Posterior cingulate gyrus (tissue), 11 donors: ENCODE measurements at regions not wholly inside any gene's neighbourhood (a gene's known extent, or its start where the extent isn't known, plus 50 kb on each side); places are given as distances from the start of the nearest gene placed in this dataset.

Source experiments
- DNase-seq, 10 donors: peaks; one replicate each; pipeline versions ENCODE4 v3.0.0 to v3.0.0-alpha.2; 2020 to 2021; ENCODE audit warnings: mixed read lengths in 3 of 10
- intact Hi-C: fragments of 100-400 bp; cut with DNase I; formaldehyde crosslinking; loops from one replicate; pipeline ENCODE4 v1.15.1; 2023

DNA sequence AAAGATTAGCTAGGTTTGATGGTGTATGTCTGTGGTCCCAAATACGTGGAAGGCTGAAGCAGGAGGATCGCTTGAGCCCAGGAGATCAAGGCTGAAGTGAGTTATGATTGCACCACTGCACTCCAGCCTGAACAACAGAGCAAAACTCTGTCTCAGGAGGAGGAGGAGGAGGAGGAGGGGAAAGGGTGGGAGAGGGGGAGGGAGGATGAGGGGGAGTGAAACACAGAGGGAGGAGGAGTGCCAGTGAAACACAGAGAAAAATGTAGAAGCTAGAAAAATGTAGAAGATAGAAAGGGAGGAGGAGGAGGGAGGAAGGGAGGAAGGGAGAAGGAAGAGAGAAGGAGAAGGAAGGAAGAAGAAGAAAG is 387.5 kb downstream of the MTX2 start:
- DNase-seq, result no peak
- intact Hi-C loops, result no loop called here

DNA sequence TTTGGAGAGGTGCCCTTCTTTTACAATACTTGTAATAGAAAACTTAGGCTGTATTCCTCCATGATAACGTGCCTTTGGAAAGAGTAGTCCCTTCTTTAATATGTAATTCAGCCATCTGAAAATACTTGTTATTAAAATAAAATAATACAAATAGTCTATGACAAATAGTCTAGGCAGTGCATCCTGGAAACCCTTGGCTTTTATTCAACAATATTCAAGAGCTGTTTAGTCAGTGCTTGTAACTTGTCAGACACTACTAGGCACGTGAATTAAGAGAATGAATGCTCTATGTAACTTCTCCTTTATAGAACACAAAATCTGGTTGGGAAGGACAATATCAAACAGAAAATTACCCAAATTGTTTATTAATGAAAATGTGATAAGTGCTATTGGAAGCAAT is 388.2 kb downstream of the MTX2 start:
- DNase-seq, result no peak
- intact Hi-C loops, result no loop called here

DNA sequence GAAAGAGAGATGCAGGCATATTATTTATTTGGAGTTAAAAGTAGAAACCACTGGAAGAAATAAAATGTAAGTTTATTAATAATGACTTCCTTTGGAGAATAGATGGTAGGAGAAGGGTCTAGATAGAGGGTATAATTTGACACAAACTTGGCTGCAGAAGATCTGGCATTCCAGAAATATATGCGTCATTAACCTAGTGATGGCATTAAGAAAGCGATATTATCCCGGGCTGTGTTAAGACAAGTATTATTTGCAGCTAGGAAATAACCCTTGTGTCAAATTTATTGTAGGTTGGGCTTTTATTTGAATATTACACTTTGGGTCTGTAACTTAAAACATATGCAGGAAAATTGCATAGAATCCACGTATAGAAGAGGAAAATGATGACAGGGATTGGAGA is 389.5 kb downstream of the MTX2 start:
- intact Hi-C loops, result no loop called here
- DNase-seq, result no peak

DNA sequence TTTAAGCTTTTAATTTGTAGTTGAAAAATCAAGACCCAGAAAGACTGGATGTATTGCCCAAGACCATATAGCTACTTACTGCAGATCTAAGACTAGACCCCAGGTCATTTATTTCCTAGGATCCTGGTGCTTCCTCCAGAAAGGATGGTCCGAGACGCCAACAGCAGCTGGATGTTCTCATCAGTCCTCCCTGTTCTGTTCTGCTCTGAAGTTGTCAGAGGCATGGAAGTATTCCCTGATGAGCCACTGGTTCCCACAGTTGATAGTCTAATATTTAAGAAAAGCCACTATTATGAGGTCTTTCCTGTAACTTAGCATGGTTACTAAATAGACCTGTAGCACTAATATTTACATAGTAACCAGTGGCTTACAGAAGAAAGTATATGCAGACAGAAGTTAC is 393.5 kb downstream of the MTX2 start:
- intact Hi-C loops, result no loop called here
- no peak for DNase-seq

DNA sequence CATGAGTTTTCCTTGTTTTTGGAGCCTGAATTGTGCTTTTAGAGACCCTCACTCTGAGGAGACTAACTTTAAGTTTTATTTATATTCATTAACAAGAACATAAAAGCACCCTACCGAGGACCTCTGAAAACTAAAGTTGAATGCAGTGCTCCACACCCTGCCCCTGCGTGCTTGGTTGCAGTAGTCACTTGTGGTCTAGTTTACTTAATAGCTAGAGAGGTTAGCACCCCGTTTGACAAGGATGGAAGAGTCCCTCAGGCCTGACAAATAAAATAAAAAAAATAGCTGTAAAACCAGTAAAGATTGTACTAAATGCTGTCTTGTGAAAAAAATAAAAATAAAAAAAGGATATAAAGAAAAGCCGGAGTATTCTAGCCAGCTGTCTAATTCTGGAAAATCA is 395.2 kb downstream of the MTX2 start:
- intact Hi-C loops, result no loop called here
- DNase-seq, result no peak

DNA sequence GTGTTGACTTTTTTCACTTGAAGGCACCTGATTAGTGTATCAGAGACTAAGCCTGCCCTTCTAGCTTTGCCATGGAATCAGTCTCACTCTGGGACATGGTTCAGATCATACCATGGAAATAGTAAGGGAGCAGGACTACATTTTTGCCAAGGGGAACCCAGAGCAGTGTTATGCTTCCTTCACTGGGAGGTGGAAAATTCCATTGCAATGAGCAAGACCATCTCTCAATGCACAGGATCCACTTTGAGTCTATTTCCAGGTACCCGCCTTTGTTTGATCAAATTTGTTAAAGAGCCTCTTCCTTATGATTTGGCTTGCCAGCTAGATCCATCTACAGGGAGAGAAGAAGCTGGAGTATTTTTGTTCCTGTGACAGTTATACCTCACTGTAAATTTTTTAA is 395.8 kb downstream of the MTX2 start:
- intact Hi-C loops, result no loop called here
- no peak for DNase-seq

DNA sequence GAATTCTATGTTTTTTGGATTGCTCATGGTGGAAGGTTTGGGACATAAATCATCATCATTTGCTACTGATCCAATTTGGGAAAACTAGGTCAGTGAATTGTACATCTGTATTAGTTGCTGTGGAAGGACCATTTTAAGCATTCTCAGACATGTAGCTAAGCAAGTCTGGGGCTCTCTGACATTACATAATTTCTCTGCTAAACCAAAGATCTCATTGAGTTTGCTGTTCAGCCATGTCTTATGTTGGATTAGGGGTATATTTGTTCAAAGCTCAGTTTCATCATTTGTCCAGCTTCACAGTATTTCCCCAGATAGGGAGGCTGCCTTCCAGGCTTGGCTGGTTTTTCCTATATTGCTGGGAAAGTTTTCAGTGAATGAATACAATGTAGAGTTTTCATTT is 399.7 kb downstream of the MTX2 start:
- no peak for DNase-seq

DNA sequence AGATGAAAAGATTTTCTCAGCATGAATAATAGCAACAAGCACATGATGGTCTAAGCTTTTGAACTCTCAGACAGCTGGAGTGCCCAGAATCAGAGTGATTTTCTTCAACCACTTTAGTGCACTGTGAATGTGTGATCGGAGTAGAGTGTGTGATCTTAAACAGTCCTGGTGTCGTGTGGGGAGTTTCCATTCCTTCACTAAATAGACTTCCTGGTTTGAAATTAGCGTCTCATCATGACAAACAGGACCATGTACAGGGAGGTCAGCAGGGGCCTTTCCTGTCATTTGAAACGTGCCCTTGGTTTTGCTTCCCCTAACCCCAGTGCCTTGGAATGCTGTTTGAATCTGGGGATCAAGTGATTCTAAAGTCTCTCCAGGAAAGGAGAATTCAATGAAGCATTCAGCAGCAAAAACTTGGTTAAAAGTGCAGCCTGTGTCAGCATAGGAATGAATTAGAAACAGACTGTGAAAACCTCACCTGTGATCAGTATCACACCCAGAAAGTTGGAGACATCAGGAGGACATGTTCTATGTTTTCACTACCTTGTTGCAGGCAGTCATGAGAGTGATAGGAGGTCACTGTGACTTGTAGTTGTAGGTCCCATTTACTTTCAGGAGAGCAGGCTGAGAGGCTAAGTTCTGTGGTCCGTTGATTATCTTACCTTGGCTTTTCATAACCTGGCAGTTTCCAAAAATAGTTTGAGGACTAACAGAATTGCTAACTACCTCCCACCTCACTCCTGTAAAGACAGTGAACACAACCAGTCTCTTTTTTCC is 400.3 kb downstream of the MTX2 start:
- intact Hi-C loops, result no loop called here
- no peak for DNase-seq

More for the DNA sequence above, 399.7 kb downstream of the MTX2 start:
- intact Hi-C loops, result no loop called here

DNA sequence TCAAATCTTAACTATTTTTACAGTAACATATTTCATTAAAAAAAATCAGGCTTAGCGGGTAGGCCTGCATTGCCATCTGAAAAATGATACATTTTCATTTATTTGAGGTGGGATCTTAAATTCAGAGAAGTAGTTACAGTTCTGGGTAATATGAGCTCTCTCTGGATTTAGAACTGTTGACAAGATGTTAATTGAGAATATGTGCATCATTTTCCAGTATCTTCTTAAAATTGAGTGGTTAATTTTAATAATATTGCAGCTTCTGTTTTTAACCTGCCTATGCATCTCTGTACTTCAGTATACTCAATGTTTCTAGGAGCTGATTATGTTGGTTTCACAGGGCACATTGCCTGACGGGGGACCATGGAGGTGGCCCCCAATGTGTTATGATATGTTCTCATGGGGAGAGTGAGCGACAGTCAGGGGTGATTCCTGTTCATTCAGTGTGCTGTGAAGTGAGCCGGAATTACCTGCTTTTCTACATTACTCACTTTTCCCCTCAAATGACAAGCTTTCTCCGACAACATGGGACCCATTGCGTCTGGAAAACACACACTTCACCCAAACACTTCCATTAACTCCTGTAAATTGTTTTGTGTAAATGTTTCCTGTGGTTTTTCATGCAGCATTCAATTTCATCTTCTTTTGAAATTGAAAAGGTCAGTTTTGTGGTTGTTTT is 406.2 kb downstream of the MTX2 start:
- intact Hi-C loops, result no loop called here
- DNase-seq, result no peak

DNA sequence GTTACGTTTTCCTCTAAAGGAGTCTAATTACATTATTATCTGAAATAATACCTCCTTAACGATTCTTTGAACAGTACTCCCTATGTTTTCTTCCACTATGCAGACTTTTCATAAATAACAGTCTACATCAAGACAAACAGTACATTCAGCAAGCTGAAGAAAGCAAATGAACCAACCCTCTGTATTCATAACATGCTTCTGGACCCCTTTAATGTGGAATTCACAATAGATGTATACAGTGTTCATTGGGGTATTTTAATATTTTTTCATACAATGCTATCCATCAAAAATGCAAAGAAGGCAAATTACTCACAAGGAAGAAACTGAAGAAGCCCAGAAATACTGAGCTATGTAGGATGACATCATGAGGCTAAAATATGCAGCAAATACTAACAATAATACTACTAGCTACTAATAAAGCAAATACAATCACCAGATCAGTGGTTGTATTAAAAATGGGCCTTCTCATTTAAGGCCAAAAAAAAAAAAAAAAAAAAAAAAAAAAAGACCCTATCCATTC is 408.6 kb downstream of the MTX2 start:
- intact Hi-C loops, result no loop called here
- DNase-seq, result no peak

DNA sequence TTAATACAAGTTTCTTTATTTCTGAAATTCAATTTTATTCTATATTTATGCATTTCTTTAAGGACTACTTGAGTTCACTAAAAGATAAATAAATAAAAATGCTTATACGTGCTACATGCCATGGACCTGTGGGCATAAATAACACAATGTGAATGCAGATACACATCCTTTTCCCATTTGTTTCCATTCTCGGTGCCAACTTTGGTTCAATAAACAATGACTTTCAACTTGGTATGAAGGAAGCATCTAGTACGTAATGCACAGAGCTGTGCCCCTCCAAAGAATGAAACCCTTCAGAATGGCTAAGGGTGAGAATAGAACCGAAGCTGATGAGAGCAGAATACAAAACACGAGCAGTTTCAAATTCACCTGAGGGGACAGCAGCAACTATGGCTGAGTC is 409.3 kb downstream of the MTX2 start:
- intact Hi-C loops, result no loop called here

DNA sequence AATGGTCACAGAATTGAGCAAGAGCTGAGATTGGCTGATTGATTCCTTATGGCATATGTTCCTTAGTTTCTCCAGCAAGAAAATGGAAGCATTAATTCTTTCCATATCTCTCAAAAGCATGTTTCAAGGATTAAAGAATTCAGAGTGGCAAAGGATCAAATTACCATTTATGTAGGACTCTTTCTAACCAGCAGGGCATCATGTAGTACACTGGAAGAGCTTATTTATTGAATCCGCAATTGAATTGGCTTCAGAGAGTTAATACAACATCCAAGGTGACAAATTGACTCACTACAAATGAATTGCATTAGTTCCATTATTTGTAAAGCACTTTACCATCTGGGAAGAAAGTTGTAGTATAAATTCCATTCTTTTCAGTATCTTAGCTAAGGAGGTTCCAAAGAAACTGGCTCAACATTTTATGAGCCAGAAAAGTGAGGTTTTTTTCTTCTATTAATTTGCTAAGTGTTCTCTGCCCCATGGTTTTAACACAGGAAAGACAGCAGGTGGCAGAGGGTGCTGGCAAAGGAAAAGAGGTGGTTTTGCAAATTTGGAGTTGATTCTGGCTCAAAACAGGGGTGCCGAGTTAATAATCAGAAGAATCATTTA is 409.9 kb downstream of the MTX2 start:
- intact Hi-C loops, result no loop called here
- DNase-seq, result no peak

More for the DNA sequence above, 409.3 kb downstream of the MTX2 start:
- DNase-seq, result no peak

DNA sequence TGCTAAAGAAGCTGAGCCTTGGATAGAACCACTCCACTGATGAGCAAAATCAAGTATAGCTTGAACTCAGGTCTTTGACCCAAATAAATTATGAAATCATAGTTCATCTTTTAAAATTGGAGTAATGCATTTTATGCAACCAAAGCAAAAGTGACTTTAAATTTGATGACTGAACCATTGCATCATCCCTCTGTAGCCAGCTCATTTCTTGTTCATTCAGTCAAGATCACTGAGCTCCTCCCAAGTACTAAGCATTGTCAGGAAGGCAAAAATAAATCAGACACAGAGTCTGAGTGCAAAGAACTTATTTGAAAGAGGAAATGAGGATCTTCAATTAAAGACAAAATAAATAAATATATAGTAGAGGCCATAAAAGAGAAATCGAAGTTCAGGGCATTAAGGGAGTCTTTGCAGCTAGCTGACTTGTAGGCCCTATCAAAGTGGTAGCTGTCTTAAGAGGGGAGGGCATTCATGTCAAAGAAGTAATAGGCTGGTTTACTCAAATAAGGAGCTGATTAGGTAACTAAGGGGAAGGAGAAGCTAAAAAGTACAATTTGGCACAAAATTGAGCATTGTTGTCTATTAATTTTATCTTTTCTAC is 411.8 kb downstream of the MTX2 start:
- intact Hi-C loops, result no loop called here
- no peak for DNase-seq

DNA sequence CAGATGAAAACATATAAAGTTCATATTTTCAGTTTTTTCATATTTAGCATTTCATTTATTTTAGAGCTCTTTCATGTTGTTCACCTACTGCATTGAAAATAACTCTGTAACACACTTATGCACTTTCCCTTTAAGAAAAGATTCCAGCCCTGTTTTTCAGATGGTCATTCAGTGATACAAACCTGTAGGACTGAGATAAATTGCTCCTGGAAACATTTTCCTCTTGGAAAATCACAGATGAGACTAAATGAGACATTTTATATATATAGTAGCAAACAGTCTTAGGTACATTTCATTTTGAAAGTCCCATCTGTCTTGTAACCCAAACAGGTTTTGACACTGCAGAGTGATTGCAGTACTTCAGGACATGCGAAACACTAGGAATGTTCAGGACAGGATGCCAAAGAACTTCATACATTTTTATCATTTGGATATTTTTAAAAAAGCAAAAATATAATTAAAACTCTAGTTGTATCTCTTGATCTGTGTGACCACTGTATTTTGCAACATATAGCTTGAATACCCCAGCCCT is 412.4 kb downstream of the MTX2 start:
- intact Hi-C loops, result no loop called here
- no peak for DNase-seq

DNA sequence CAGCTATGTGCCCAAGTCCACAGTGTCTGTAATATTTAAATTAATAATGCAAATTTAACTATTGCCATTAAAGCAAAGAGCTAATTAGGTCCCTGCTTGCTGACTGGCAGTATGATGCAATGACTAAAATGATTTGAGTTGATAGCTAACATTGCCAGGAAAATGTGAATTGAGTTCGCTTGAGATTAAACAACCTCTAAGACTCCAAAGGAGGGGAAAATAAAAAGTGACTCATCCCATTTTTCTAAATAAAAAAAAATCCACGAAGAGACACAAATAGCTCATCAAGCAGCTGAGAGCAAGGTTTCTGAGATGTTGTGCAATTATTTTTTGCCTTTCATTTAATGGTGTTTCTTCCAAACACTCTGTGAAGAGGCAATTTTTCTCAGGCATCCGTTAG is 413.0 kb downstream of the MTX2 start:
- no peak for DNase-seq
- intact Hi-C loops, result no loop called here

DNA sequence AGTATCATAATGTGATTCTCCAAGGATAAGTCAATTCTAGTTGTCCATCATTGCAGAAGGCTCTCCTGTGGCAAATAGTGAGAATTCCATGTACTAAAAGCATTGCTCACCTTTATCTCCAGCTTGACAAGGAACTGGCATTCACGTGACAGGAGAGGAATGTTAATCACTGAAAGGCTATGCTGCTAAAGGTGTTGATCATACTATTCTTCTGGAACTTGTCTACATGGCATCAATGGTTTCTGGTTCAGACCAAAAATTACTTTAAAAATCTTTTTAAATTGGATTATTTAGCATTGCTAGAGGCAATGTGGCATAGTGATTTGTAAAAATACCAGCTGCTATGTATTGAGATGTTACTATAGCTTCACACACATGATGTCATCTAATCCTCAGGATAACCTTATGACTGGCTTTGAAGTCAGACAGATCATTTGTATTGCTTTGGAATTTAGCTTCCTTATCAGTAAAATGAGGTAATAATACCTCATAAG is 414.4 kb downstream of the MTX2 start:
- no peak for DNase-seq
- intact Hi-C loops, result no loop called here

DNA sequence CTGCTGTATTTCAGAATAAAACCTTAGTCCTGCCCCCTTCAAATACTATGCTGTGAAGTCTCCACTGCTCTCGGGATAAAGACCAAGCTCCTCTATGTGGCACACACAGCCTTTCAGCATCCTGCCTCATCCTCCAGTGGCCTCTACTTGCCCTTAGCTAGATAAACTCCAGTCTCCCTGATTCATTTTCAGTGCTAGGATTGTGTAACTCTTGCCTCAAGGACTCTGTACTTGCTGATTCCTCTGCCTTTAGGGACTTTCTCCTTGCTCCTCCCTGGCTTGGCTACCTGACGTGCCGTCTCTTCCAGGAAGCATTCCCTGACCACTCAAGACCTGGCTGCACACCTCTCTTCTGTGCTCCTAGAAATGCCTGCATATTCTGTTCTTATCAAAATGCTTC is 416.7 kb downstream of the MTX2 start:
- intact Hi-C loops, result no loop called here
- DNase-seq, result no peak

DNA sequence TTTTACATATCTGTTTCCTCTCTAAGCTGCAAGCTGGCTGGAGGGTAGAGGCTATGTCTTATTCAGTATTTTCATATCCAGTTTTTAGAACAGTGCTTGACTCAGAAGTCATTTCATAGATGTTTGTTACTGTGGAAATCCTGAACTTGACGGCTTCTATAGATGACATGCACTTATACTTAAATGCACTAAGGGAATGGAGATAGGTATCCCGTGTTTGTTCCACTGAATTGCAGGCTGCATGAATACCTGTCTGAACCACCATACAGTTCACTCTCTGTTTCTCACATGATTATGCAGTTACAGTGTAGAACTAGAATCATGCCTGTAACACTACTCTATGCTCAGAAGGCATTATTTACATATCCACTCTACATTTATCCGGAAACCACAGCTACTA is 417.1 kb downstream of the MTX2 start:
- intact Hi-C loops, result no loop called here
- no peak for DNase-seq

DNA sequence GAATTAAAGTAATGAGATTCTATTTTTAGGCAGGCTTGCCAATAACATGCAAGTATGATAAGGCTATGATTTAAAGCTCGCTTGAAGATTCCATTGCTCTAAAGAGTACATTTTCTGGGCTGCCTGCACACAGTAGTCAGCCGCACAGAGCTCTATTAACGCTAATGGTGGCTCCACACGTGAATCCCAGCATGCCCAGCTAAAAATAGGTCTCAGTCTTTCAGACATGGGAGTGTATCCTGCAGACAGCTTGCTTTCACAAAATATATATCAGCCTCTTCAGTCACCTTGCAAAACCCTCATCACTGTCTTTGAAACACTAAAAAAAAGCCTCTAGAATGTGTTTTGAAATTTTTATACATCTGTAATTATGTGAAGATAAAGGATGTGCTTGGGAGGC is 418.1 kb downstream of the MTX2 start:
- intact Hi-C loops, result no loop called here
- no peak for DNase-seq

DNA sequence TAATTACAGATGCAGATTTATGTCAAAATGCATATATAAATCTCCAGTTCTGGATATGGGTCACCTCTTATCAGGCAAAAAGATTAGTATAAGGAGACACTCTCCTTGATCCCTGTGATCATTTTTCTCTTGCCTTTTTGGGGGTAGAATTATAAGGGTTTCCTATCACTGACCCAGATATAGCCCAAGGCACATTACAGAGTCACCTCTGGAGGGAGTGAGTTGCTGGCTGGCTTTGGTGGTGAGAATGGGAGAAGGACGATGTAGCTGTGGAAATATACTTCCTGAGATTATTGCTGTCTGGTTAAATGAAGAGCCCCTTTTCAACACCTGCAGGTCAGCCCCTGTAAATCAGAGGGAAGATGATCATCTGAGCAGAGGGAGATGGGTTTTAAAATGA is 418.7 kb downstream of the MTX2 start:
- DNase-seq, result no peak
- intact Hi-C loops, result no loop called here

DNA sequence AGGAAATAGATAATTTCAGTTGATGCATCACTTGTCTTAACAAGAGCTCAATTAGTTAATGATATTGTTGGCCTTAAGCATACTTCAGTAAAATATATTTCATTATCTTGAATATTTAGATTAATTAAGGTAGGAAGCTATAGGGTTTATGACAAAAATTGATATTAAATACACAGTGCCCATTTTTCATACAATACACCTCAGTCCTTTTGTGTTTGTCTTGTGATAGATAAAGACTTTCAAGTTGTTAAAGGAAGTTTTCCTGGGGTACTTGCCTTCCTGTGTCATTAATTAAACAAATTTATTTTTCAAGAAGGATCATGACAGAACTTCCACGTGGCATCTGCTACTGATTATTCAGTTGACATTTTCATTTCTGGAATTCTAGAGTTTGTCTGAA is 420.5 kb downstream of the MTX2 start:
- no peak for DNase-seq
- intact Hi-C loops, result no loop called here
